ENCODE measurements at regions not wholly inside any gene's neighbourhood (a gene's known extent, or its start where the extent isn't known, plus 50 kb on each side); places are given as distances from the start of the nearest gene placed in this dataset.

- TF ChIP-seq JUND (IDR thresholded peaks at IDR 0.05; ENCODE audit: low read depth), result no peak
- in situ Hi-C loops (cut with HindIII; ENCODE audit: low pct_unique_long_range_greater_than_20kb, low sequenced_read_pairs), result no loop called here
- no peak for DNase-seq (ENCODE audit: low read depth in 1 of 2, low spot score in 1 of 2)
These were observed 114.8 kb downstream of the SNX19 start for GRCh38 chr11:130801333-130802122.

GRCh38 chr11:130802567-130802966 lies 113.7 kb downstream of the SNX19 start:
- no peak for TF ChIP-seq JUND (IDR thresholded peaks at IDR 0.05; ENCODE audit: low read depth)
- in situ Hi-C loops (cut with HindIII; ENCODE audit: low pct_unique_long_range_greater_than_20kb, low sequenced_read_pairs), result no loop called here

GRCh38 chr11:130804306-130805076 lies 111.8 kb downstream of the SNX19 start:
- in situ Hi-C loops (cut with HindIII; ENCODE audit: low pct_unique_long_range_greater_than_20kb, low sequenced_read_pairs), result no loop called here
- DNase-seq (ENCODE audit: low read depth in 1 of 2, low spot score in 1 of 2), result no peak
- TF ChIP-seq JUND (IDR thresholded peaks at IDR 0.05; ENCODE audit: low read depth), result no peak

More at GRCh38 chr11:130802567-130802966, 113.7 kb downstream of the SNX19 start:
- no peak for DNase-seq (ENCODE audit: low read depth in 1 of 2, low spot score in 1 of 2)

GRCh38 chr11:130806746-130807145 lies 109.5 kb downstream of the SNX19 start:
- TF ChIP-seq JUND (IDR thresholded peaks at IDR 0.05; ENCODE audit: low read depth), result no peak
- in situ Hi-C loops (cut with HindIII; ENCODE audit: low pct_unique_long_range_greater_than_20kb, low sequenced_read_pairs), result no loop called here
- DNase-seq (ENCODE audit: low read depth in 1 of 2, low spot score in 1 of 2), result no peak

- no peak for TF ChIP-seq JUND (IDR thresholded peaks at IDR 0.05; ENCODE audit: low read depth)
- in situ Hi-C loops (cut with HindIII; ENCODE audit: low pct_unique_long_range_greater_than_20kb, low sequenced_read_pairs), result no loop called here
- no peak for DNase-seq (ENCODE audit: low read depth in 1 of 2, low spot score in 1 of 2)
These were observed 107.7 kb downstream of the SNX19 start for GRCh38 chr11:130808541-130808940.

GRCh38 chr11:130813196-130813595 lies 103.1 kb downstream of the SNX19 start:
- in situ Hi-C loops (cut with HindIII; ENCODE audit: low pct_unique_long_range_greater_than_20kb, low sequenced_read_pairs), result no loop called here
- TF ChIP-seq JUND (IDR thresholded peaks at IDR 0.05; ENCODE audit: low read depth), result no peak
- no peak for DNase-seq (ENCODE audit: low read depth in 1 of 2, low spot score in 1 of 2)

GRCh38 chr11:130813638-130814037 lies 102.6 kb downstream of the SNX19 start:
- DNase-seq (ENCODE audit: low read depth in 1 of 2, low spot score in 1 of 2), result no peak
- in situ Hi-C loops (cut with HindIII; ENCODE audit: low pct_unique_long_range_greater_than_20kb, low sequenced_read_pairs), result no loop called here
- no peak for TF ChIP-seq JUND (IDR thresholded peaks at IDR 0.05; ENCODE audit: low read depth)

- DNase-seq (ENCODE audit: low read depth in 1 of 2, low spot score in 1 of 2), result no peak
- no peak for TF ChIP-seq JUND (IDR thresholded peaks at IDR 0.05; ENCODE audit: low read depth)
- in situ Hi-C loops (cut with HindIII; ENCODE audit: low pct_unique_long_range_greater_than_20kb, low sequenced_read_pairs), result no loop called here
These were observed 101.7 kb downstream of the SNX19 start for GRCh38 chr11:130814440-130815096.

GRCh38 chr11:130815097-130815802 lies 101.0 kb downstream of the SNX19 start:
- in situ Hi-C loops (cut with HindIII; ENCODE audit: low pct_unique_long_range_greater_than_20kb, low sequenced_read_pairs), result no loop called here
- no peak for TF ChIP-seq JUND (IDR thresholded peaks at IDR 0.05; ENCODE audit: low read depth)
- no peak for DNase-seq (ENCODE audit: low read depth in 1 of 2, low spot score in 1 of 2)

GRCh38 chr11:130815956-130816355 lies 100.3 kb downstream of the SNX19 start:
- TF ChIP-seq JUND (IDR thresholded peaks at IDR 0.05; ENCODE audit: low read depth), result no peak
- DNase-seq (ENCODE audit: low read depth in 1 of 2, low spot score in 1 of 2), result no peak
- in situ Hi-C loops (cut with HindIII; ENCODE audit: low pct_unique_long_range_greater_than_20kb, low sequenced_read_pairs), result no loop called here

- in situ Hi-C loops (cut with HindIII; ENCODE audit: low pct_unique_long_range_greater_than_20kb, low sequenced_read_pairs), result no loop called here
- TF ChIP-seq JUND (IDR thresholded peaks at IDR 0.05; ENCODE audit: low read depth), result no peak
- DNase-seq (ENCODE audit: low read depth in 1 of 2, low spot score in 1 of 2), result no peak
These were observed 99.5 kb downstream of the SNX19 start for GRCh38 chr11:130816546-130817329.

Data from T47D (cell line).